CD14-positive monocyte (primary cell): ENCODE measurements at regions not wholly inside any gene's neighbourhood (a gene's known extent, or its start where the extent isn't known, plus 50 kb on each side); places are given as distances from the start of the nearest gene placed in this dataset.

Experiments used
- DNase-seq, 3 donors: peaks; one replicate each; pipeline ENCODE4 v3.0.0-alpha.2; 2011 to 2022
- H2AFZ ChIP-seq: 2 replicates; pipeline ENCODE4 v1.6.0; 2012; ENCODE audit warnings: mild to moderate bottlenecking, low read depth, low read length, inconsistent platforms; ENCODE audit not compliant: insufficient read depth, poor library complexity, severe bottlenecking
- H3K27ac ChIP-seq, 2 donors: 1 replicate in 1 of 2; 2 replicates in 1 of 2; pipeline ENCODE4 v1.5.1; 2012 to 2013; ENCODE audit warnings: low read length in 2 of 2, control low read depth in 1 of 2, inconsistent platforms in 1 of 2, low read depth in 1 of 2, mild to moderate bottlenecking in 1 of 2
- H3K27me3 ChIP-seq, 2 donors: one replicate each; pipeline versions ENCODE4 v1.6.0 to v1.6.1; 2011 to 2013; ENCODE audit warnings: low read length in 2 of 2; ENCODE audit not compliant: control insufficient read depth in 2 of 2, insufficient read depth in 2 of 2
- H3K36me3 ChIP-seq, 2 donors: replicated peaks in 1 of 2; 1 replicate in 1 of 2; 2 replicates in 1 of 2; pipeline versions ENCODE4 v1.5.1 to v1.6.1; 2012 to 2013; ENCODE audit warnings: low read length in 2 of 2, control low read depth in 1 of 2, inconsistent platforms in 1 of 2, mild to moderate bottlenecking in 1 of 2; ENCODE audit not compliant: insufficient read depth in 2 of 2, control insufficient read depth in 1 of 2
- H3K4me1 ChIP-seq, 2 donors: 1 replicate in 1 of 2; 2 replicates in 1 of 2; pipeline versions ENCODE4 v1.5.1 to v1.6.1; 2012 to 2013; ENCODE audit warnings: low read length in 2 of 2, control low read depth in 1 of 2, inconsistent platforms in 1 of 2, mild to moderate bottlenecking in 1 of 2, moderate library complexity in 1 of 2; ENCODE audit not compliant: insufficient read depth in 2 of 2, control insufficient read depth in 1 of 2
- H3K4me2 ChIP-seq: replicated peaks from 2 replicates; pipeline ENCODE3; 2012; ENCODE audit warnings: low read length, moderate library complexity, mild to moderate bottlenecking; ENCODE audit not compliant: poor library complexity, severe bottlenecking; ENCODE audit errors: extremely low read depth
- H3K4me3 ChIP-seq, 3 experiments: fragments of 200-600 bp in 1 of 3; sonication (generic) in 1 of 3; replicated peaks in 1 of 3; 1 replicate in 2 of 3; 2 replicates in 1 of 3; pipeline ENCODE4 v1.5.1; 2011 to 2013; ENCODE audit warnings: low read length in 3 of 3, mild to moderate bottlenecking in 3 of 3, control low read depth in 2 of 3, low read depth in 2 of 3, inconsistent platforms in 1 of 3, moderate library complexity in 1 of 3
- H3K79me2 ChIP-seq: 2 replicates; pipeline ENCODE4 v1.6.0; 2012; ENCODE audit warnings: mild to moderate bottlenecking, control low read depth, inconsistent platforms, low read length, moderate library complexity; ENCODE audit not compliant: insufficient read depth
- H3K9ac ChIP-seq: 2 replicates; pipeline ENCODE4 v1.6.0; 2017; ENCODE audit warnings: low read length, mild to moderate bottlenecking; ENCODE audit not compliant: insufficient read depth, poor library complexity, severe bottlenecking
- H3K9me3 ChIP-seq, 2 donors: replicated peaks in 1 of 2; 1 replicate in 1 of 2; 2 replicates in 1 of 2; pipeline versions ENCODE4 v1.5.1 to v1.6.1; 2012 to 2013; ENCODE audit warnings: low read length in 2 of 2, control low read depth in 1 of 2; ENCODE audit not compliant: control insufficient read depth in 1 of 2, insufficient read depth in 1 of 2
- H4K20me1 ChIP-seq: 2 replicates; pipeline ENCODE4 v1.6.0; 2012; ENCODE audit warnings: mild to moderate bottlenecking, low read length, control low read depth, moderate library complexity; ENCODE audit not compliant: insufficient read depth
- H3K27ac Mint-ChIP-seq, 7 donors: one replicate each; pipeline ENCODE4 v1.8.0; 2020; ENCODE audit warnings: mild to moderate bottlenecking in 7 of 7, mixed read lengths in 7 of 7, moderate library complexity in 6 of 7, inconsistent platforms in 2 of 7
- H3K27me3 Mint-ChIP-seq, 3 donors: one replicate each; pipeline ENCODE4 v1.8.0; 2021 to 2022; ENCODE audit warnings: low read depth in 3 of 3, mild to moderate bottlenecking in 3 of 3, mixed read lengths in 3 of 3, moderate library complexity in 3 of 3, inconsistent platforms in 1 of 3
- H3K36me3 Mint-ChIP-seq, 2 donors: one replicate each; pipeline ENCODE4 v1.8.0; 2020; ENCODE audit warnings: mixed read lengths in 2 of 2, inconsistent platforms in 1 of 2, mild to moderate bottlenecking in 1 of 2
- H3K4me1 Mint-ChIP-seq: one replicate; pipeline ENCODE4 v1.8.0; 2020; ENCODE audit warnings: mild to moderate bottlenecking, mixed read lengths
- H3K4me3 Mint-ChIP-seq, 2 donors: one replicate each; pipeline ENCODE4 v1.8.0; 2020; ENCODE audit warnings: mild to moderate bottlenecking in 2 of 2, mixed read lengths in 2 of 2, moderate library complexity in 1 of 2
- H3K9me3 Mint-ChIP-seq, 7 donors: one replicate each; pipeline ENCODE4 v1.8.0; 2020 to 2022; ENCODE audit warnings: mixed read lengths in 7 of 7, mild to moderate bottlenecking in 6 of 7, moderate library complexity in 6 of 7, inconsistent platforms in 2 of 7
- WGBS: methylation state at CpG from one replicate; pipeline ENCODE4 v1.1.5; 2013; ENCODE audit warnings: missing lambda C conversion rate; ENCODE audit not compliant: insufficient coverage; 5-methylcytosine and 5-hydroxymethylcytosine counted together
- intact Hi-C, 2 donors: fragments of 100-400 bp; cut with micrococcal nuclease; formaldehyde crosslinking; loops; one replicate each; pipeline versions ENCODE4 v1.15.0 to v1.15.1; 2023
- TF ChIP-seq, protein P1 (sequence below): fragments of 200-600 bp; IDR thresholded peaks from one replicate; pipeline ENCODE4 v1.8.0; 2022; ENCODE audit warnings: antibody characterized with exemption, mild to moderate bottlenecking

GRCh38 chr3:13159890-13160289 lies 86.7 kb upstream of the IQSEC1 start:
- Mint-ChIP-seq H3K36me3 (no peaks in the 10 kb centered on the region), H3K4me3 (no peak overlapping the region), H3K27ac (no peak overlapping the region), H3K27me3 (peaks cover 2 to 12% (median 5%) of the 10 kb centered on the region in 3 donors), H3K4me1 (no peaks in the 10 kb centered on the region), H3K9me3 (peaks cover 7 to 17% (median 13%) of the 10 kb centered on the region in 7 donors)
- Histone ChIP-seq H3K4me3 (no peak overlapping the region), H3K9ac (no peak overlapping the region), H3K4me1 (no peaks in the 10 kb centered on the region), H3K4me2 (no peak overlapping the region), H4K20me1 (no peaks in the 10 kb centered on the region), H3K36me3 (no peaks in the 10 kb centered on the region), H3K27me3 (no peaks in the 10 kb centered on the region), H3K79me2 (no peaks in the 10 kb centered on the region), H3K9me3 (peaks cover 9 to 15% of the 10 kb centered on the region in 2 donors), H2AFZ (no peak overlapping the region), H3K27ac (no peak overlapping the region)
- TF ChIP-seq, protein P1, sequence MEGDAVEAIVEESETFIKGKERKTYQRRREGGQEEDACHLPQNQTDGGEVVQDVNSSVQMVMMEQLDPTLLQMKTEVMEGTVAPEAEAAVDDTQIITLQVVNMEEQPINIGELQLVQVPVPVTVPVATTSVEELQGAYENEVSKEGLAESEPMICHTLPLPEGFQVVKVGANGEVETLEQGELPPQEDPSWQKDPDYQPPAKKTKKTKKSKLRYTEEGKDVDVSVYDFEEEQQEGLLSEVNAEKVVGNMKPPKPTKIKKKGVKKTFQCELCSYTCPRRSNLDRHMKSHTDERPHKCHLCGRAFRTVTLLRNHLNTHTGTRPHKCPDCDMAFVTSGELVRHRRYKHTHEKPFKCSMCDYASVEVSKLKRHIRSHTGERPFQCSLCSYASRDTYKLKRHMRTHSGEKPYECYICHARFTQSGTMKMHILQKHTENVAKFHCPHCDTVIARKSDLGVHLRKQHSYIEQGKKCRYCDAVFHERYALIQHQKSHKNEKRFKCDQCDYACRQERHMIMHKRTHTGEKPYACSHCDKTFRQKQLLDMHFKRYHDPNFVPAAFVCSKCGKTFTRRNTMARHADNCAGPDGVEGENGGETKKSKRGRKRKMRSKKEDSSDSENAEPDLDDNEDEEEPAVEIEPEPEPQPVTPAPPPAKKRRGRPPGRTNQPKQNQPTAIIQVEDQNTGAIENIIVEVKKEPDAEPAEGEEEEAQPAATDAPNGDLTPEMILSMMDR: no peak
- intact Hi-C loops: no loop called here
- WGBS: 94% methylated on average over 2 of the region's 4 CpGs
- DNase-seq: no peak

DNA sequence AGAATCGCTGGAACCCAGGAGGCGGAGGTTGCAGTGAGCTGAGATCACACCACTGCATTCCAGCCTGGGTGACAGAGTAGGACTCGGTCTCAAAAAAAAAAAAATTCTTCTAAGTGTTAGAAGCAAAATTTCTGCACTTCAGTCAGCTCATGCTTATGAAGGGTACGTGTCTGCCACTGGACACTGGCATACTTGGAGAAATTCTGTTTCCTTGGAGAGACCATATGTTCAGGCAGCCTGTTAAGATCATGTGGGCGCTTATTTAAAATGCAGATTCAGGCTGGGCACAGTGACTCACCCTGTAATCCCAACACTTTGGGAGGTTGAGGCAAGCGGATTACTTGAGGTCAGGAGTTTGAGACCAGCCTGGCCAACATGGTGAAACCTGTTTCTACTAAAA lies 85.6 kb upstream of the IQSEC1 start:
- Histone ChIP-seq H3K4me1 (no peaks in the 10 kb centered on the region), H3K27me3 (no peaks in the 10 kb centered on the region), H3K79me2 (no peaks in the 10 kb centered on the region), H4K20me1 (no peaks in the 10 kb centered on the region), H3K9me3 (peaks cover 9 to 15% of the 10 kb centered on the region in 2 donors), H3K9ac (no peak overlapping the region), H3K4me3 (no peak overlapping the region), H2AFZ (no peak overlapping the region), H3K4me2 (no peak overlapping the region), H3K36me3 (no peaks in the 10 kb centered on the region), H3K27ac (no peak overlapping the region)
- Mint-ChIP-seq H3K9me3 (peaks cover 12 to 23% (median 16%) of the 10 kb centered on the region in 7 donors), H3K36me3 (no peaks in the 10 kb centered on the region), H3K4me3 (no peak overlapping the region), H3K4me1 (no peaks in the 10 kb centered on the region), H3K27ac (no peak overlapping the region), H3K27me3 (peaks cover 5 to 12% (median 7%) of the 10 kb centered on the region in 3 donors)
- TF ChIP-seq, protein P1: no peak
- intact Hi-C loops: no loop called here
- DNase-seq: no peak
- WGBS: 87% methylated on average over 4 of the region's 6 CpGs
